Astrocyte (in vitro differentiated cells and primary cell): ENCODE measurements at regions not wholly inside any gene's neighbourhood (a gene's known extent, or its start where the extent isn't known, plus 50 kb on each side); places are given as distances from the start of the nearest gene placed in this dataset.

ENCODE experiments used
- DNase-seq: peaks from one replicate; pipeline ENCODE4 v3.0.0-alpha.2; 2010; ENCODE audit warnings: low read depth
- FAIRE-seq: peaks from 2 replicates; lab custom pipeline; 2011; peaks lifted over from hg19 to GRCh38; lab: Jason Lieb, UNC
- H2AFZ ChIP-seq: 2 replicates; pipeline ENCODE4 v1.6.0; 2012; ENCODE audit warnings: low read depth, low read length, inconsistent platforms
- H3K27ac ChIP-seq: 2 replicates; pipeline ENCODE4 v1.5.1; 2011; ENCODE audit warnings: low read depth, low read length, inconsistent platforms
- H3K27me3 ChIP-seq: 2 replicates; pipeline ENCODE4 v1.6.0; 2011; ENCODE audit warnings: low read length, inconsistent platforms; ENCODE audit not compliant: insufficient read depth
- H3K36me3 ChIP-seq: 2 replicates; pipeline ENCODE4 v1.5.1; 2011; ENCODE audit warnings: low read length, inconsistent platforms; ENCODE audit not compliant: insufficient read depth
- H3K4me1 ChIP-seq: 2 replicates; pipeline ENCODE4 v1.5.1; 2011; ENCODE audit warnings: low read length, inconsistent platforms; ENCODE audit not compliant: insufficient read depth
- H3K4me2 ChIP-seq: 2 replicates; pipeline ENCODE4 v1.6.0; 2012; ENCODE audit warnings: low read length, inconsistent platforms
- H3K4me3 ChIP-seq: 2 replicates; pipeline ENCODE4 v1.5.1; 2011; ENCODE audit warnings: low read depth, mild to moderate bottlenecking, low read length, inconsistent platforms; ENCODE audit not compliant: insufficient read depth
- H3K79me2 ChIP-seq: 2 replicates; pipeline ENCODE4 v1.6.0; 2012; ENCODE audit warnings: mild to moderate bottlenecking, low read length, inconsistent platforms; ENCODE audit not compliant: insufficient read depth
- H3K9ac ChIP-seq: 2 replicates; pipeline ENCODE4 v1.6.0; 2012; ENCODE audit warnings: mild to moderate bottlenecking, low read length, inconsistent platforms
- H3K9me3 ChIP-seq: 2 replicates; pipeline ENCODE4 v1.5.1; 2012; ENCODE audit warnings: low read depth, mild to moderate bottlenecking, low read length, inconsistent platforms; ENCODE audit not compliant: insufficient read depth
- H4K20me1 ChIP-seq: 2 replicates; pipeline ENCODE4 v1.6.0; 2012; ENCODE audit warnings: low read length, inconsistent platforms; ENCODE audit not compliant: insufficient read depth
- H3K27ac Mint-ChIP-seq: one replicate; pipeline ENCODE4 v1.8.0; 2021; ENCODE audit warnings: mild to moderate bottlenecking, mixed read lengths; ENCODE audit not compliant: unreplicated experiment
- H3K27me3 Mint-ChIP-seq: one replicate; pipeline ENCODE4 v1.8.0; 2021; ENCODE audit warnings: low read depth, mixed read lengths; ENCODE audit not compliant: unreplicated experiment
- H3K36me3 Mint-ChIP-seq: one replicate; pipeline ENCODE4 v1.8.0; 2021; ENCODE audit warnings: low read depth, mixed read lengths; ENCODE audit not compliant: unreplicated experiment
- H3K4me1 Mint-ChIP-seq: one replicate; pipeline ENCODE4 v1.8.0; 2021; ENCODE audit warnings: low read depth, mixed read lengths; ENCODE audit not compliant: unreplicated experiment
- H3K4me3 Mint-ChIP-seq: one replicate; pipeline ENCODE4 v1.8.0; 2021; ENCODE audit warnings: mild to moderate bottlenecking, moderate library complexity, mixed read lengths; ENCODE audit not compliant: unreplicated experiment
- H3K9me3 Mint-ChIP-seq: one replicate; pipeline ENCODE4 v1.8.0; 2021; ENCODE audit warnings: mild to moderate bottlenecking, mixed read lengths; ENCODE audit not compliant: unreplicated experiment
- EZH2 ChIP-seq: IDR thresholded peaks from 2 replicates; pipeline ENCODE4 v1.6.1; 2012; ENCODE audit warnings: mild to moderate bottlenecking, low read length, inconsistent platforms; ENCODE audit not compliant: insufficient read depth
- TF ChIP-seq, protein P1 (sequence below): IDR thresholded peaks from 2 replicates; pipeline ENCODE4 v1.5.1; 2011; ENCODE audit warnings: low read depth, mild to moderate bottlenecking, inconsistent platforms, low read length, moderate library complexity; ENCODE audit not compliant: insufficient read depth

DNA sequence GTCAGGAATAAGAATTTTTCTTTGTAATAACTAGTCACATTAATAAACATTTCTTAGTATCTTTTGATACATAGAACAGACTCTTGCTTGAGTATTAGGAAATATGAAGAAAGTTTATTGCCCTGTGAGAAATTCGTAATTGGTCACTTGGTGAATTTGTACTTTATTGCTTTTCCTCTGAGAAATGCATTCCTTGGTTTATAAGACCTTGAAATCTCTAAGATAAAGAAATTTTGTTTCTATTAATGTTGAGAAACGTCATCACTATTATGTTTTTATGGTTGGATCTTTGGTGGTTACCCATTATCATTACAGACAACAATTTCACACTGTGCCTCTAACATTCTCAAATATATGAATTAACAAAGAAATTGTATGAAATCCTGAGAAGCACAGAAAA lies 652.0 kb upstream of the NECTIN3 start:
- H3K4me1 Mint-ChIP-seq: peaks cover 27% of the 10 kb centered on the region
- TF ChIP-seq, protein P1, sequence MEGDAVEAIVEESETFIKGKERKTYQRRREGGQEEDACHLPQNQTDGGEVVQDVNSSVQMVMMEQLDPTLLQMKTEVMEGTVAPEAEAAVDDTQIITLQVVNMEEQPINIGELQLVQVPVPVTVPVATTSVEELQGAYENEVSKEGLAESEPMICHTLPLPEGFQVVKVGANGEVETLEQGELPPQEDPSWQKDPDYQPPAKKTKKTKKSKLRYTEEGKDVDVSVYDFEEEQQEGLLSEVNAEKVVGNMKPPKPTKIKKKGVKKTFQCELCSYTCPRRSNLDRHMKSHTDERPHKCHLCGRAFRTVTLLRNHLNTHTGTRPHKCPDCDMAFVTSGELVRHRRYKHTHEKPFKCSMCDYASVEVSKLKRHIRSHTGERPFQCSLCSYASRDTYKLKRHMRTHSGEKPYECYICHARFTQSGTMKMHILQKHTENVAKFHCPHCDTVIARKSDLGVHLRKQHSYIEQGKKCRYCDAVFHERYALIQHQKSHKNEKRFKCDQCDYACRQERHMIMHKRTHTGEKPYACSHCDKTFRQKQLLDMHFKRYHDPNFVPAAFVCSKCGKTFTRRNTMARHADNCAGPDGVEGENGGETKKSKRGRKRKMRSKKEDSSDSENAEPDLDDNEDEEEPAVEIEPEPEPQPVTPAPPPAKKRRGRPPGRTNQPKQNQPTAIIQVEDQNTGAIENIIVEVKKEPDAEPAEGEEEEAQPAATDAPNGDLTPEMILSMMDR: no peak
- TF ChIP-seq EZH2: no peak
- DNase-seq: peak; percentile 4

DNA sequence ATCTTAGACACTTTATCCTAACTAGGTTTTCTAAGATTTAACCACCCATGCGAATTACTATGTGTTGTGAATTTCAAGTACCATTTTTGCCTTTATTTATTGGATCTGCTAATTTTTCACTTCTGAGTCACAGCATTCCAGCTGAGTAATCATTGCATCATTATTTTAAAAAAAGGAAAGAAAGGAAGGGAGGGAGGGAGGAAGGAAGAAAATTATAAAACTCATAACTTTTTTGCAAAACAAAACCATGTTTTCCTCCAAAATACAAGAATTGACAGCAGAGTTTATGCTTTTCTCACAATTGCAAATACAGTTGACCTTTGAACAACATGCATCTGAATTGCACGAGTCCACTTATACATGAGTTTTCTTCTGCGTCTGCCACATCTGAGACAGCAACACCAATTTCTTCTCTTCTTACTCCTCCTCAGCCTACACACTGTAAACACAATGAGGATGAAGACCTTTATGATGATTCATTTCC lies 651.4 kb upstream of the NECTIN3 start:
- Histone ChIP-seq H3K9me3 (no peaks in the 10 kb centered on the region), H3K4me3 (peak overlapping the region; percentile 40), H3K36me3 (no peaks in the 10 kb centered on the region), H4K20me1 (no peaks in the 10 kb centered on the region), H3K79me2 (no peaks in the 10 kb centered on the region), H3K27ac (peak overlapping the region; percentile 75), H3K4me2 (peak overlapping the region; percentile 81), H3K27me3 (no peaks in the 10 kb centered on the region), H3K4me1 (peaks cover 18% of the 10 kb centered on the region), H3K9ac (peak overlapping the region; percentile 20), H2AFZ (peak overlapping the region; percentile 22)
- H3K36me3 Mint-ChIP-seq: no peaks in the 10 kb centered on the region
- DNase-seq (peak; percentile 79), FAIRE-seq (peak; percentile 81)
- H3K27ac Mint-ChIP-seq: peak overlapping the region; percentile 85
- H3K4me1 Mint-ChIP-seq: peaks cover 21% of the 10 kb centered on the region
- TF ChIP-seq, protein P1: no peak
- no peak for TF ChIP-seq EZH2
- no peaks in the 10 kb centered on the region for H3K27me3 Mint-ChIP-seq
- no peak overlapping the region for H3K4me3 Mint-ChIP-seq
- no peaks in the 10 kb centered on the region for H3K9me3 Mint-ChIP-seq

More for the DNA sequence above, 652.0 kb upstream of the NECTIN3 start:
- H3K4me2 ChIP-seq: peak overlapping the region; percentile 81
- H3K4me1 ChIP-seq: peaks cover 24% of the 10 kb centered on the region
- no peaks in the 10 kb centered on the region for H3K79me2 ChIP-seq
- peak overlapping the region; percentile 3 for H3K9ac ChIP-seq
- peak overlapping the region; percentile 75 for H3K27ac ChIP-seq
- no peaks in the 10 kb centered on the region for H3K9me3 ChIP-seq
- H3K27ac Mint-ChIP-seq: peak overlapping the region; percentile 85
- no peak for FAIRE-seq
- H3K36me3 ChIP-seq: no peaks in the 10 kb centered on the region
- H3K4me3 Mint-ChIP-seq: no peak overlapping the region
- no peaks in the 10 kb centered on the region for H3K36me3 Mint-ChIP-seq
- no peaks in the 10 kb centered on the region for H4K20me1 ChIP-seq
- H3K27me3 ChIP-seq: no peaks in the 10 kb centered on the region
- H3K27me3 Mint-ChIP-seq: no peaks in the 10 kb centered on the region
- H3K4me3 ChIP-seq: no peak overlapping the region
- no peak overlapping the region for H2AFZ ChIP-seq
- no peaks in the 10 kb centered on the region for H3K9me3 Mint-ChIP-seq

DNA sequence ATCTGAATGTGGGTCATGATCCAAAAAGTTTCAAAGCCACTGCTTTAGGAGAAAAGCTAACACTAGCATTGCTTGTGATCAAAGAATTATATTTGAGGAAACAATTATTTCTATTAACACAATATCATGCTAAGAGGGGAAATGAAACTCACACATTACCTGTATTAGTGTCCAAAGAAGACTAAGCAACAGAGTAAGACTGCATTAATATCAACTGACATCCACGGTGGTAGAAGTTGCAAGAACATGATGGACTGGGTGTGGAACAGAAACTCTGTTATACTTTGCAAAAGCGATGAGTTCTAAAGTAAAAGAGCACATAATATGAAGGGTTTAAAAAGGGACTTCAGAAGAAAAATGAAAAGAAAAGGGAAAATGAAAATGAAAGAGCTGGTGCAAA lies 648.3 kb upstream of the NECTIN3 start:
- H3K36me3 Mint-ChIP-seq: no peaks in the 10 kb centered on the region
- no peak overlapping the region for H3K27ac Mint-ChIP-seq
- Histone ChIP-seq H3K9me3 (no peaks in the 10 kb centered on the region), H4K20me1 (no peaks in the 10 kb centered on the region), H3K79me2 (no peaks in the 10 kb centered on the region), H2AFZ (no peak overlapping the region), H3K4me2 (no peak overlapping the region), H3K4me1 (peaks cover 15% of the 10 kb centered on the region), H3K4me3 (no peak overlapping the region), H3K36me3 (no peaks in the 10 kb centered on the region), H3K27me3 (no peaks in the 10 kb centered on the region), H3K27ac (no peak overlapping the region), H3K9ac (no peak overlapping the region)
- TF ChIP-seq, protein P1: no peak
- TF ChIP-seq EZH2: no peak
- H3K4me1 Mint-ChIP-seq: peaks cover 24% of the 10 kb centered on the region
- DNase-seq (no peak), FAIRE-seq (no peak)
- H3K4me3 Mint-ChIP-seq: no peak overlapping the region
- H3K9me3 Mint-ChIP-seq: no peaks in the 10 kb centered on the region
- no peaks in the 10 kb centered on the region for H3K27me3 Mint-ChIP-seq
